ENCODE measurements at regions not wholly inside any gene's neighbourhood (a gene's known extent, or its start where the extent isn't known, plus 50 kb on each side); places are given as distances from the start of the nearest gene placed in this dataset.

DNA sequence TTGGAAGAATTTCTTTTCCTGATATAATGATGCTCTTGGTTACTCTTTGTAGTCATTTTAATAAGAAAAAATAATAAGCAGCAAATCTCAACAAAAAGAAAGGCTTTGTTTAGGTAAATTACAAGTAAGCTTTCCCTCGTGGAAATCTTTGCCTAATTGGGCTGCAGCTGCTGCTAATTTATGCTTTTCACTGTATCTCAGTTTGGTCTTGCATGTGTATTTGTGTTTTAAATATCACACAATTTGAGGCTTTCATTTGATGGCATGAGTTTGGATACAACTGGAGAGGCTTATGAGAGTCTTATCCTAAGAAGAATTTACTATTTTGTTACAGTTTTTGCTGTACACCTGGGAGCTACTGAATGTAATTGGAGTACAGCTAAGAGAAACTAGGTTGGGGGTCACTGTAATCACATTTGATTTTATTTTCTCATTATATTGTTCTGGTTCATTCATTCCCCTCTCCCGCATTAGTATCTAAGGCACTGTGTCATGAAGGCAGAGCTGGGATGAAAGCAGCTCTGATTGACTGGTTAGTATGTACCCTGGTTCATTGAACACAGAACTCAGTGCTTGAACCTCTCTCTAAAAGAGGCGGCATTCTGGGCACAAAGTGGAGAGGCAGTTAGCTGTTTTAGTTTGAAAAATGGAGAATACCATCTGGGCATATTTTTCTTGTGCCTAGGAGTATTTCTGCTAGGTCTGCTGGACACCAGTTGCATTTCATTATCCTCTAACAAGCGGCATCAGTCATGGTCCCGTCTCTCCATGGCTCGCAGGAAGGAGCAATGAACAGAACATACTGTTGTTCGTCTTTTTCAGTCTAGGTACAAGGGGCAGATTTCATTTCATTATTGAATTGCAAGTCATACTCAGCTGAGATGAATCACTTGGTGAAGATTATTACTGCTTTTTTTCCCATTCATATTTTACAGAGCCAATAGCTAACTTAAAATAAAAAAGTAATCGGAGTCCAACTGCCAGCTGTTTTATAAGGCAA is 118.0 kb upstream of the TMEM260 start:
- H3K9ac ChIP-seq (ENCODE audit: insufficient read depth, low read length) = no peak overlapping the region
- no peak overlapping the region for H3K27ac ChIP-seq (ENCODE audit: insufficient read depth, low read length)
- no peak overlapping the region for H3K4me2 ChIP-seq (ENCODE audit: extremely low read depth, insufficient read depth, low read length)
- no peak overlapping the region for H2AFZ ChIP-seq (ENCODE audit: low read length)
- H3K79me2 ChIP-seq (ENCODE audit: control insufficient read depth, insufficient read depth, low read length) = no peaks in the 10 kb centered on the region
- TF ChIP-seq, protein P1, sequence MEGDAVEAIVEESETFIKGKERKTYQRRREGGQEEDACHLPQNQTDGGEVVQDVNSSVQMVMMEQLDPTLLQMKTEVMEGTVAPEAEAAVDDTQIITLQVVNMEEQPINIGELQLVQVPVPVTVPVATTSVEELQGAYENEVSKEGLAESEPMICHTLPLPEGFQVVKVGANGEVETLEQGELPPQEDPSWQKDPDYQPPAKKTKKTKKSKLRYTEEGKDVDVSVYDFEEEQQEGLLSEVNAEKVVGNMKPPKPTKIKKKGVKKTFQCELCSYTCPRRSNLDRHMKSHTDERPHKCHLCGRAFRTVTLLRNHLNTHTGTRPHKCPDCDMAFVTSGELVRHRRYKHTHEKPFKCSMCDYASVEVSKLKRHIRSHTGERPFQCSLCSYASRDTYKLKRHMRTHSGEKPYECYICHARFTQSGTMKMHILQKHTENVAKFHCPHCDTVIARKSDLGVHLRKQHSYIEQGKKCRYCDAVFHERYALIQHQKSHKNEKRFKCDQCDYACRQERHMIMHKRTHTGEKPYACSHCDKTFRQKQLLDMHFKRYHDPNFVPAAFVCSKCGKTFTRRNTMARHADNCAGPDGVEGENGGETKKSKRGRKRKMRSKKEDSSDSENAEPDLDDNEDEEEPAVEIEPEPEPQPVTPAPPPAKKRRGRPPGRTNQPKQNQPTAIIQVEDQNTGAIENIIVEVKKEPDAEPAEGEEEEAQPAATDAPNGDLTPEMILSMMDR (conservative IDR thresholded peaks at IDR 0.05 in 1 of 2, IDR thresholded peaks at IDR 0.05 in 1 of 2; ENCODE audit: low read depth in 1 of 2, low read length in 2 of 2) = no peak
- no peak for TF ChIP-seq EZH2 (IDR thresholded peaks at IDR 0.05; ENCODE audit: low read length, missing control alignments)
- no peaks in the 10 kb centered on the region for H3K27me3 ChIP-seq (ENCODE audit: control insufficient read depth, insufficient read depth, low read length)
- no peaks in the 10 kb centered on the region for H4K20me1 ChIP-seq (ENCODE audit: control insufficient read depth, extremely low read depth, insufficient read depth, low read length)
- no peaks in the 10 kb centered on the region for H3K9me3 ChIP-seq (ENCODE audit: control insufficient read depth, insufficient read depth, low read depth, low read length)
- H3K4me3 ChIP-seq (replicated peaks in 1 of 4; ENCODE audit: control extremely low read depth in 1 of 4, insufficient read depth in 1 of 4, low read depth in 3 of 4, low read length in 4 of 4) = no peak overlapping the region
- DNase-seq (ENCODE audit: low read depth in 2 of 2) = no peak
- no peaks in the 10 kb centered on the region for H3K4me1 ChIP-seq (ENCODE audit: control insufficient read depth, extremely low read depth, insufficient read depth, low read length)
- no peaks in the 10 kb centered on the region for H3K36me3 ChIP-seq (ENCODE audit: control insufficient read depth, insufficient read depth, low read length)

DNA sequence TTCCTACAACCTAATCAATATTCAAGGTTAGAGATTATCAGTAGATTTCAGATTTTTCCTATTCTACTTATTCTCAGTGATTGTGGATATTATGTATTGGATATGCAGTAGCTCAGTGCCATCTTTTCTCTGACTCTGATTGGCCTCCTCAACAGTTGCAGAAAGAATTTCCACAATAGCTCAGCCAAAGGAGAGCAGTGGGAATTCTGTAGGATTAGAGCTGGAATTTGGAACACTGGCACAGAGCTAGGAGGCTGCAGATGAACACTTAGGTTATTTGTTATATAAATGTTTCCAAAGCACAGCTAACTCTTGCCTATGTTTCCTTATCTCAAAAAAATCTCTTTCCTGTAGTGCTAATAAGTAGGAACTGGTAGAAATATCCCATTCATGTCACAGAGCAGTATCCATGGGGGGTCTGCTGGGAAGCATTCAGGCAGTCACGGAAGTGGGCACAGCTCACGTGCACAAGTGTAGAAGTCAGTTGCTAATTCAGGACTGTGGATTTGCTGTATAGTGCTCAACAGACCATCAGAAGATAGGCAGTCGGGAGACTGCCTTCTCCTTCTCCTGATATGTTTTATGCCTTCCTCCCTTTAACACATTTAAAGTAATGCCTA is 116.2 kb upstream of the TMEM260 start:
- no peak for DNase-seq (ENCODE audit: low read depth in 2 of 2)
- no peaks in the 10 kb centered on the region for H3K36me3 ChIP-seq (ENCODE audit: control insufficient read depth, insufficient read depth, low read length)
- no peaks in the 10 kb centered on the region for H3K79me2 ChIP-seq (ENCODE audit: control insufficient read depth, insufficient read depth, low read length)
- TF ChIP-seq EZH2 (IDR thresholded peaks at IDR 0.05; ENCODE audit: low read length, missing control alignments) = no peak
- TF ChIP-seq, protein P1 (conservative IDR thresholded peaks at IDR 0.05 in 1 of 2, IDR thresholded peaks at IDR 0.05 in 1 of 2; ENCODE audit: low read depth in 1 of 2, low read length in 2 of 2) = no peak
- no peak overlapping the region for H2AFZ ChIP-seq (ENCODE audit: low read length)
- no peak overlapping the region for H3K9ac ChIP-seq (ENCODE audit: insufficient read depth, low read length)
- H4K20me1 ChIP-seq (ENCODE audit: control insufficient read depth, extremely low read depth, insufficient read depth, low read length) = no peaks in the 10 kb centered on the region
- H3K4me3 ChIP-seq (replicated peaks in 1 of 4; ENCODE audit: control extremely low read depth in 1 of 4, insufficient read depth in 1 of 4, low read depth in 3 of 4, low read length in 4 of 4) = no peak overlapping the region
- H3K27me3 ChIP-seq (ENCODE audit: control insufficient read depth, insufficient read depth, low read length) = no peaks in the 10 kb centered on the region
- H3K4me2 ChIP-seq (ENCODE audit: extremely low read depth, insufficient read depth, low read length) = no peak overlapping the region
- no peaks in the 10 kb centered on the region for H3K4me1 ChIP-seq (ENCODE audit: control insufficient read depth, extremely low read depth, insufficient read depth, low read length)
- H3K27ac ChIP-seq (ENCODE audit: insufficient read depth, low read length) = no peak overlapping the region
- no peaks in the 10 kb centered on the region for H3K9me3 ChIP-seq (ENCODE audit: control insufficient read depth, insufficient read depth, low read depth, low read length)

DNA sequence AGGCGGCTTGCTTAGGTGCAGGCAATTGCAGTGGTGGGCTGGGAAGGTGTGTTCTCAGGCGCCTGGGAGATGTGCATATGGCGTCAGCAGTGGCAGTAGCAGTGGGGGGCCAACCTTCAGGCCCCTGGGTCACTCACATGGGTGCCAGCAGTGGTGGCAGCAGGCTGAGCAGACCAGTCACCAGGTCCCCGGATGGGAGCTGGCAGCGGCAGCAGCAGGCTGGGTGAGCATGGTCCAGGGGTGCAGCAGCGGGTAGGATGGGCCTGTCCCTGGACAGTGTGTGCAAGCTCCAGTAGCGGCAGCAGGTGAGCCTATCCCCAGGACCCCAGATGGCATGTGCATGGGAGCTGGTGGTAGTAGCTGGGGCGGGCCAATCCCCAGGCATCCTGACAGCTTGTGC is 108.5 kb upstream of the TMEM260 start:
- no peak overlapping the region for H3K4me2 ChIP-seq (ENCODE audit: extremely low read depth, insufficient read depth, low read length)
- no peaks in the 10 kb centered on the region for H3K9me3 ChIP-seq (ENCODE audit: control insufficient read depth, insufficient read depth, low read depth, low read length)
- H3K4me1 ChIP-seq (ENCODE audit: control insufficient read depth, extremely low read depth, insufficient read depth, low read length) = no peaks in the 10 kb centered on the region
- H3K36me3 ChIP-seq (ENCODE audit: control insufficient read depth, insufficient read depth, low read length) = no peaks in the 10 kb centered on the region
- H4K20me1 ChIP-seq (ENCODE audit: control insufficient read depth, extremely low read depth, insufficient read depth, low read length) = no peaks in the 10 kb centered on the region
- no peak overlapping the region for H3K9ac ChIP-seq (ENCODE audit: insufficient read depth, low read length)
- H3K27ac ChIP-seq (ENCODE audit: insufficient read depth, low read length) = no peak overlapping the region
- no peaks in the 10 kb centered on the region for H3K79me2 ChIP-seq (ENCODE audit: control insufficient read depth, insufficient read depth, low read length)
- no peak for DNase-seq (ENCODE audit: low read depth in 2 of 2)
- no peak for TF ChIP-seq EZH2 (IDR thresholded peaks at IDR 0.05; ENCODE audit: low read length, missing control alignments)
- TF ChIP-seq, protein P1 (conservative IDR thresholded peaks at IDR 0.05 in 1 of 2, IDR thresholded peaks at IDR 0.05 in 1 of 2; ENCODE audit: low read depth in 1 of 2, low read length in 2 of 2) = no peak
- no peak overlapping the region for H2AFZ ChIP-seq (ENCODE audit: low read length)
- H3K4me3 ChIP-seq (replicated peaks in 1 of 4; ENCODE audit: control extremely low read depth in 1 of 4, insufficient read depth in 1 of 4, low read depth in 3 of 4, low read length in 4 of 4) = no peak overlapping the region
- peaks cover 2% of the 10 kb centered on the region for H3K27me3 ChIP-seq (ENCODE audit: control insufficient read depth, insufficient read depth, low read length)
